Uterus (tissue), 3 donors: ENCODE measurements at regions not wholly inside any gene's neighbourhood (a gene's known extent, or its start where the extent isn't known, plus 50 kb on each side); places are given as distances from the start of the nearest gene placed in this dataset.
"Not testable (repeated sequence)": the region's sequence is repeated elsewhere in the genome, so short reads cannot be mapped to it uniquely, and the experiment has no call there.

Experiments
- DNase-seq, 2 donors: peaks; one replicate each; pipeline ENCODE4 v3.0.0-alpha.2; 2019 to 2020
- H3K27ac ChIP-seq, 2 donors: fragments of 200-600 bp; sonication (generic); 1 replicate in 1 of 2; 2 replicates in 1 of 2; pipeline ENCODE4 v1.5.1; 2016 to 2018
- H3K27me3 ChIP-seq, 2 donors: fragments of 200-600 bp; sonication (generic); one replicate each; pipeline ENCODE4 v1.5.1; 2018 to 2019; ENCODE audit warnings: control low read depth in 1 of 2
- H3K36me3 ChIP-seq, 2 donors: fragments of 200-600 bp; sonication (generic); one replicate each; pipeline ENCODE4 v1.5.1; 2019; ENCODE audit warnings: control low read depth in 1 of 2
- H3K4me1 ChIP-seq, 2 donors: fragments of 200-600 bp; sonication (generic); one replicate each; pipeline ENCODE4 v1.5.1; 2018 to 2019; ENCODE audit warnings: control low read depth in 1 of 2
- H3K4me3 ChIP-seq, 2 donors: fragments of 200-600 bp; sonication (generic); 1 replicate in 1 of 2; 2 replicates in 1 of 2; pipeline ENCODE4 v1.5.1; 2018 to 2019; ENCODE audit warnings: mild to moderate bottlenecking in 1 of 2
- H3K9me3 ChIP-seq, 2 donors: fragments of 200-600 bp; sonication (generic); one replicate each; pipeline ENCODE4 v1.5.1; 2019; ENCODE audit warnings: control low read depth in 1 of 2
- CTCF ChIP-seq, 4 experiments: fragments of 200-600 bp in 2 of 4; fragments of 450-650 bp in 2 of 4; sonication (generic) in 2 of 4; IDR thresholded peaks; one replicate each; pipeline ENCODE4 v1.5.1; 2016 to 2019; ENCODE audit warnings: antibody characterized with exemption in 4 of 4, mild to moderate bottlenecking in 2 of 4, moderate library complexity in 1 of 4
- POLR2A ChIP-seq, 2 donors: fragments of 450-650 bp; IDR thresholded peaks; one replicate each; pipeline ENCODE4 v1.6.1; 2016; ENCODE audit warnings: antibody characterized with exemption in 2 of 2, mild to moderate bottlenecking in 1 of 2, moderate library complexity in 1 of 2
- intact Hi-C: fragments of 100-400 bp; cut with DNase I; formaldehyde crosslinking; loops from one replicate; pipeline ENCODE4 v1.15.1; 2023; ENCODE audit warnings: low total_unique reads
- donor health status: DM: yes; HTN: yes; CAD: no.

GRCh38 chr6:109912118-109912517 lies 66.0 kb upstream of the GPR6 start:
- H3K36me3 ChIP-seq, result no peaks in the 10 kb centered on the region

DNA sequence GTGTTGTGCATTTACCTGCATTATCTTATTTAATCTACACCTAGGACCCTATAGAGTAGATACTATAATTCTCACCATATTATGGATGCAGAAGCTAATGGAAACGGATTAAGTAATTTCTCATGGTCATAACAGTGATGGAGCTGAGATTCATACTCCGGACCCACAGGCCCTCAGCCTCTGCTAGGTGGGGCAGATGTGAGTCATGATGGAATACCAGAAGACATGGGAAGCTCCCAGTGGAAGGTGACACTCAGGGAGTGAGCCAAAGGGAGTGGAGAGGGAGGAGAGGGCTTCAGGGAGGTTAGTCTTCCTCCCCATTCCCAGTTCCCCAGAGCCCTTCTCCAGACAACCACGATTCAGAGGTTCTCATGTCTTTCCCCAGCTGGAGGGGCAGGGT lies 65.2 kb upstream of the GPR6 start:
- intact Hi-C loops, result no loop called here
- Histone ChIP-seq H3K36me3 (no peaks in the 10 kb centered on the region), H3K27ac (no peak overlapping the region), H3K4me3 (no peak overlapping the region), H3K4me1 (no peaks in the 10 kb centered on the region), H3K27me3 (no peaks in the 10 kb centered on the region), H3K9me3 (no peaks in the 10 kb centered on the region)
- no peak for DNase-seq
- TF ChIP-seq CTCF (IDR thresholded peaks at IDR 0.05), result no peak
- TF ChIP-seq POLR2A (IDR thresholded peaks at IDR 0.05), result no peak

More at GRCh38 chr6:109912118-109912517, 66.0 kb upstream of the GPR6 start:
- DNase-seq, result no peak
- Histone ChIP-seq H3K27me3 (no peaks in the 10 kb centered on the region), H3K4me1 (no peaks in the 10 kb centered on the region), H3K4me3 (no peak overlapping the region), H3K27ac (no peak overlapping the region), H3K9me3 (no peaks in the 10 kb centered on the region)
- intact Hi-C loops, result no loop called here
- TF ChIP-seq POLR2A (IDR thresholded peaks at IDR 0.05) (no peak), CTCF (IDR thresholded peaks at IDR 0.05) (no peak)

DNA sequence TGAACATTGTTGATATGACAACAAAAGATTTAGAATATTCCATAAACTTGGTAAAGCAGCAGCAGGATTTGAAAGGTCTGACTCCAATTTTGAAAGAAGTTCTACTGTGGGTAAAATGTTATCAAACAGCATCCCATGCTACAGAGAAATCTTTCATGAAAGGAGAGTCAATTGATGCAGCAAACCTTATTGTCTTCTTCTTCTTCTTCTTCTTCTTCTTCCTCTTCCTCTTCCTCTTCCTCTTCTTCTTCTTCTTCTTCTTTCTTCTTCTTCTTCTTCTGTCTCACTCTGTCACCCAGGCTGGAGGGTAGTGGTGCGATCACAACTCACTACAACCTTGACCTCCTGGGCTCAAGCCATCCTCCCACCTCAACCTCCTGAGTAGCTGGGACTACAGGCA lies 62.4 kb upstream of the GPR6 start:
- intact Hi-C loops, H3K9me3 ChIP-seq, H3K36me3 ChIP-seq, H3K4me1 ChIP-seq, H3K27me3 ChIP-seq, DNase-seq, H3K4me3 ChIP-seq, H3K27ac ChIP-seq: not testable (repeated sequence)

GRCh38 chr6:109916759-109917158 lies 61.4 kb upstream of the GPR6 start:
- Histone ChIP-seq H3K36me3 (no peaks in the 10 kb centered on the region), H3K4me1 (no peaks in the 10 kb centered on the region), H3K4me3 (no peak overlapping the region), H3K27me3 (no peaks in the 10 kb centered on the region), H3K9me3 (no peaks in the 10 kb centered on the region), H3K27ac (no peak overlapping the region)
- DNase-seq, result no peak
- TF ChIP-seq CTCF (IDR thresholded peaks at IDR 0.05) (no peak), POLR2A (IDR thresholded peaks at IDR 0.05) (no peak)
- intact Hi-C loops, result no loop called here

DNA sequence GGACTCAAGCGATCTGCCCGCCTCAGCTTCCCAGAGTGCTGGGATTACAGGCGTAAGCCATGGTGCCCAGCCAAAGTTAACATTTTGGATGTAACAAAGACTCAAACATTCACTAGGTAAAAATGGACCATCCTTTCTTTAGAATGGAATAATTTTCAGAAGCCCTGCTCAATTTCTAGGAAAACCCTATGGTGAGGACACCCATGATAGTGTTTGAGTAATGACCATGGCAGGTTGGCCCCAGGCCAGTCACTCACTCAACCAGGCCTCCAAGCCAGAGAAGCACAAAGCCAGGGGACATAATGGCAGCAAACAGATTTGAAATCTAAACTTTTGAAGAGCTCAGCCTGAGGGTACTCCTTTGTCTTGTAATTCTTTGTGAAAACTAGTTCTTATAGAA lies 59.9 kb upstream of the GPR6 start:
- no peak for TF ChIP-seq CTCF (IDR thresholded peaks at IDR 0.05)
- TF ChIP-seq POLR2A (IDR thresholded peaks at IDR 0.05), result no peak
- no peaks in the 10 kb centered on the region for H3K36me3 ChIP-seq
- H3K4me3 ChIP-seq, result no peak overlapping the region
- H3K4me1 ChIP-seq, result no peaks in the 10 kb centered on the region
- intact Hi-C loops, result no loop called here
- H3K27me3 ChIP-seq, result no peaks in the 10 kb centered on the region
- no peak for DNase-seq
- H3K27ac ChIP-seq, result no peak overlapping the region
- H3K9me3 ChIP-seq, result no peaks in the 10 kb centered on the region

DNA sequence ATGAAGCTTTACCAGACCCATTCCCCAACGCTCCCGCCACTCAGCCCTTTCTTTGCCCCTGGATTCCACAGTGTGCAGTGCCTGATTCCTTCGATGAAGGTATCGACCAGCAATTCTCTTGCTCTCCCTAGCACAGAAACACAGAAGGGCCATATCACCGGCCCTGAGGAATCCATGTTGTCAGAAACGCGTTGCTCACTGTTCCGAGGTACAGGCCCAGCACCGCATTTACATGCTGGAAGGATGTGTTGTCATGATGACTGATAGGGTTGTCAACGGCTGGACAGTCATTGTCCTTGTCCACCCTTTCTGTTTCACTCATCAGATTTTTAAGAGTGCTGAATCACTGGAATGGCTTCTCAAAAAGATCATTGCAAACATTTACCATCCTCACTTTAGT lies 57.2 kb upstream of the GPR6 start:
- Histone ChIP-seq H3K27me3 (no peaks in the 10 kb centered on the region), H3K36me3 (no peaks in the 10 kb centered on the region), H3K9me3 (no peaks in the 10 kb centered on the region), H3K4me3 (no peak overlapping the region), H3K4me1 (no peaks in the 10 kb centered on the region), H3K27ac (no peak overlapping the region)
- no peak for TF ChIP-seq POLR2A (IDR thresholded peaks at IDR 0.05)
- intact Hi-C loops, result no loop called here
- DNase-seq, result no peak
